GM12878 (cell line): ENCODE measurements at regions not wholly inside any gene's neighbourhood (a gene's known extent, or its start where the extent isn't known, plus 50 kb on each side); places are given as distances from the start of the nearest gene placed in this dataset.

Experiments
- BCL11A ChIP-seq: IDR thresholded peaks from 2 replicates; pipeline ENCODE4 v1.6.1; 2011; ENCODE audit warnings: low read depth, low read length
- BRCA1 ChIP-seq: IDR thresholded peaks from 2 replicates; pipeline ENCODE4 v1.6.1; 2011; ENCODE audit warnings: low read depth, low read length, improper control_type of control experiment
- CBFB ChIP-seq: IDR thresholded peaks from 2 replicates; pipeline ENCODE4 v1.6.1; 2016; ENCODE audit warnings: antibody characterized with exemption, low read depth
- EED ChIP-seq: sonication (generic); IDR thresholded peaks from 2 replicates; pipeline ENCODE4 v1.6.1; 2016; ENCODE audit warnings: antibody characterized with exemption, low read depth
- ETV6 ChIP-seq, 2 experiments: fragments of 450-650 bp in 1 of 2; IDR thresholded peaks in 1 of 2; conservative IDR thresholded peaks in 1 of 2; 2 replicates each; pipeline ENCODE4 v1.6.1; 2014; ENCODE audit warnings: antibody characterized with exemption in 1 of 2, borderline replicate concordance in 1 of 2, low read depth in 1 of 2, mild to moderate bottlenecking in 1 of 2, moderate library complexity in 1 of 2
- FOXM1 ChIP-seq: IDR thresholded peaks from 2 replicates; pipeline ENCODE4 v1.6.1; 2012; ENCODE audit warnings: low read depth, mild to moderate bottlenecking, inconsistent platforms, low read length, moderate library complexity
- GABPA ChIP-seq: IDR thresholded peaks from 2 replicates; pipeline ENCODE4 v1.6.1; 2014; ENCODE audit warnings: antibody characterized with exemption, low read depth, mild to moderate bottlenecking, inconsistent platforms
- IKZF1 ChIP-seq: fragments of 450-650 bp; conservative IDR thresholded peaks from 2 replicates; pipeline ENCODE4 v1.6.1; 2017; ENCODE audit warnings: antibody characterized with exemption, mild to moderate bottlenecking
- IKZF2 ChIP-seq, 2 experiments: fragments of 450-650 bp; IDR thresholded peaks; 2 replicates each; pipeline ENCODE4 v1.6.1; 2017; ENCODE audit warnings: mild to moderate bottlenecking in 2 of 2, moderate library complexity in 2 of 2
- MEF2A ChIP-seq: IDR thresholded peaks from 2 replicates; pipeline ENCODE4 v1.6.1; 2011; ENCODE audit warnings: low read depth, mild to moderate bottlenecking, low read length, moderate library complexity; ENCODE audit not compliant: insufficient read depth
- MXI1 ChIP-seq: fragments of 150-350 bp; IDR thresholded peaks from 2 replicates; pipeline ENCODE4 v1.6.1; 2011; ENCODE audit warnings: low read depth, mild to moderate bottlenecking, inconsistent platforms, low read length, improper control_type of control experiment
- NBN ChIP-seq: fragments of 450-650 bp; IDR thresholded peaks from 2 replicates; pipeline ENCODE4 v1.6.1; 2016
- POLR2A ChIP-seq: IDR thresholded peaks from 2 replicates; pipeline ENCODE4 v1.6.1; 2011; ENCODE audit warnings: low read depth, mild to moderate bottlenecking, low read length
- POLR2AphosphoS5 ChIP-seq: IDR thresholded peaks from 2 replicates; pipeline ENCODE4 v1.6.1; 2011; ENCODE audit warnings: mild to moderate bottlenecking, low read length, inconsistent platforms
- RUNX3 ChIP-seq: IDR thresholded peaks from 2 replicates; pipeline ENCODE4 v1.6.1; 2012; ENCODE audit warnings: low read length, inconsistent platforms
- SMC3 ChIP-seq: IDR thresholded peaks from 2 replicates; pipeline ENCODE4 v1.6.1; 2011; ENCODE audit warnings: low read length, improper control_type of control experiment, borderline replicate concordance
- STAT3 ChIP-seq: IDR thresholded peaks from 2 replicates; pipeline ENCODE4 v1.6.1; 2011; ENCODE audit warnings: low read depth, low read length, improper control_type of control experiment
- TCF3 ChIP-seq: IDR thresholded peaks from 2 replicates; pipeline ENCODE4 v1.6.1; 2012; ENCODE audit warnings: low read depth, mild to moderate bottlenecking, low read length, borderline replicate concordance; ENCODE audit not compliant: insufficient read depth
- TCF7 ChIP-seq: IDR thresholded peaks from 2 replicates; pipeline ENCODE4 v1.6.1; 2014; ENCODE audit warnings: antibody characterized with exemption, borderline replicate concordance
- ZNF687 ChIP-seq: fragments of 450-650 bp; IDR thresholded peaks from 2 replicates; pipeline ENCODE4 v1.6.1; 2017; ENCODE audit warnings: mild to moderate bottlenecking, moderate library complexity
- TF ChIP-seq, protein P1 (sequence below): IDR thresholded peaks from 2 replicates; pipeline ENCODE4 v1.6.1; 2011; ENCODE audit warnings: borderline replicate concordance, low read depth, mild to moderate bottlenecking, moderate library complexity, low read length; ENCODE audit not compliant: insufficient read depth, poor library complexity, severe bottlenecking
- TF ChIP-seq, protein P2 (sequence below): IDR thresholded peaks from 2 replicates; pipeline ENCODE4 v1.6.1; 2012; ENCODE audit warnings: low read length, inconsistent platforms

DNA sequence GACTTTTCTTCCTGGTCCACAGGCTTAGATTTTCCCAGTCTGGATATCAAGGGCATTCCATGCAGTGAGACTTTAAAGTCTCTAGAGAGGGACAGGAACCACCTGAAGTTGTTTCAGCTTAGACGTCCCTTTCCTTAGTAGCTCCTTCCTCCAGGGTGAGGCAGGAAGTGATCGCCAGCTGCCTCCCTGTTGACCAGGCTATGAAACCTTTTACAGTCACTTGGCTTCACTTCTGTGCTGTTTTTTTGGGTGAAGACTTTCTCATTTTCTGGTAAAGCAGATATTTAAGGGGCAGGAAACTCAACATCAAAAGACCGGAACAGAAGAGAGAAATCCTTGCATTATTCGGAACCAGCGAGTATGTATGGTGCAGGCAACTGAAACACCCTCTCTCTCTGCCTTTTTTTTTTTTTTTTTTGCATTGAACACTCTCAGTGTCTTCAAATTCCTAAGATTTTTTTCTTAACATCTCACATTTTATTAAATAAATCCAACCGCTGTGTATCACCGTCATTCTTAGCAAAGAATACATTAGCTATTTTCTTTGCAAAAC, 234.6 kb upstream of the IRF2BP2 start (continued):
- TF ChIP-seq, protein P1, sequence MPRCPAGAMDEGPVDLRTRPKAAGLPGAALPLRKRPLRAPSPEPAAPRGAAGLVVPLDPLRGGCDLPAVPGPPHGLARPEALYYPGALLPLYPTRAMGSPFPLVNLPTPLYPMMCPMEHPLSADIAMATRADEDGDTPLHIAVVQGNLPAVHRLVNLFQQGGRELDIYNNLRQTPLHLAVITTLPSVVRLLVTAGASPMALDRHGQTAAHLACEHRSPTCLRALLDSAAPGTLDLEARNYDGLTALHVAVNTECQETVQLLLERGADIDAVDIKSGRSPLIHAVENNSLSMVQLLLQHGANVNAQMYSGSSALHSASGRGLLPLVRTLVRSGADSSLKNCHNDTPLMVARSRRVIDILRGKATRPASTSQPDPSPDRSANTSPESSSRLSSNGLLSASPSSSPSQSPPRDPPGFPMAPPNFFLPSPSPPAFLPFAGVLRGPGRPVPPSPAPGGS: peak; percentile 37
- TF ChIP-seq MXI1 (peak; percentile 28; the same call in 1 of the 2 replicates), RUNX3 (peak; percentile 36), EED (peak; percentile 97), ZNF687 (no peak), BRCA1 (no peak), FOXM1 (peak; percentile 46; the same call in 1 of the 2 replicates), TCF3 (peak; percentile 63; the same call in 1 of the 2 replicates), POLR2AphosphoS5 (peak; percentile 71; the same call in 1 of the 2 replicates), CBFB (0 out of 2 replicates have a peak, but pooled peaks have one; percentile 34), STAT3 (no peak), IKZF1 (peak; percentile 65), POLR2A (no peak), IKZF2 (IDR thresholded peaks at IDR 0.05) (peak; percentile 45 to 59; a peak in 2 of 4 replicates), SMC3 (0 out of 2 replicates have a peak, but pooled peaks have one; percentile 13), TCF7 (peak; percentile 74), ETV6 (conservative IDR thresholded peaks at IDR 0.05 in 1 of 2, IDR thresholded peaks at IDR 0.05 in 1 of 2; ENCODE audit: borderline replicate concordance in 1 of 2, low read depth in 1 of 2) (peak in 1 of 2 experiments; percentile 90; a peak in 2 of 4 replicates), MEF2A (peak; percentile 56; the same call in 1 of the 2 replicates), GABPA (peak; percentile 48), BCL11A (0 out of 2 replicates have a peak, but pooled peaks have one; percentile 19), NBN (no peak)
- TF ChIP-seq, protein P2, sequence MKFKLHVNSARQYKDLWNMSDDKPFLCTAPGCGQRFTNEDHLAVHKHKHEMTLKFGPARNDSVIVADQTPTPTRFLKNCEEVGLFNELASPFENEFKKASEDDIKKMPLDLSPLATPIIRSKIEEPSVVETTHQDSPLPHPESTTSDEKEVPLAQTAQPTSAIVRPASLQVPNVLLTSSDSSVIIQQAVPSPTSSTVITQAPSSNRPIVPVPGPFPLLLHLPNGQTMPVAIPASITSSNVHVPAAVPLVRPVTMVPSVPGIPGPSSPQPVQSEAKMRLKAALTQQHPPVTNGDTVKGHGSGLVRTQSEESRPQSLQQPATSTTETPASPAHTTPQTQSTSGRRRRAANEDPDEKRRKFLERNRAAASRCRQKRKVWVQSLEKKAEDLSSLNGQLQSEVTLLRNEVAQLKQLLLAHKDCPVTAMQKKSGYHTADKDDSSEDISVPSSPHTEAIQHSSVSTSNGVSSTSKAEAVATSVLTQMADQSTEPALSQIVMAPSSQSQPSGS: no peak; the same call in 1 of the 2 replicates
